ENCODE measurements at regions not wholly inside any gene's neighbourhood (a gene's known extent, or its start where the extent isn't known, plus 50 kb on each side); places are given as distances from the start of the nearest gene placed in this dataset.
"Not testable (repeated sequence)": the region's sequence is repeated elsewhere in the genome, so short reads cannot be mapped to it uniquely, and the experiment has no call there.

DNA sequence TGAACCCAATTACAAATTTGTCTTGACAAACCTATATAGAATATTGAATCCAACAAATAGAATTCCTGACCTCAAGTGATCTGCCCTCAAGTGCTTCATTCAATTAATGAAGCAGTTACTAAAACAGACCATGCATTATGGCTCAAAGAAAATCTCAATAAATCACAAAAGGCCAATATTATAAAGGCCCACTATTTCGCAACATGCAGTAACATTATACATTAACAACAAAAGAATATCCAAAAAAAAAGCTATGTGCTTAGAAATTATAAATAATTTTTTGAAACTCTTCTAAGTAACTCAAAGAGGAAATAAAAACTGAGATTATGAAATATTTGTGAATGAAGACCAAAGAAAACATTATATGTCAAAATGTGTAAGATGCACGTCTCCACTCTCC lies 177.7 kb downstream of the ZNF674 start:
- no peak for DNase-seq (ENCODE audit: low read depth in 2 of 2, low spot score in 1 of 2)

DNA sequence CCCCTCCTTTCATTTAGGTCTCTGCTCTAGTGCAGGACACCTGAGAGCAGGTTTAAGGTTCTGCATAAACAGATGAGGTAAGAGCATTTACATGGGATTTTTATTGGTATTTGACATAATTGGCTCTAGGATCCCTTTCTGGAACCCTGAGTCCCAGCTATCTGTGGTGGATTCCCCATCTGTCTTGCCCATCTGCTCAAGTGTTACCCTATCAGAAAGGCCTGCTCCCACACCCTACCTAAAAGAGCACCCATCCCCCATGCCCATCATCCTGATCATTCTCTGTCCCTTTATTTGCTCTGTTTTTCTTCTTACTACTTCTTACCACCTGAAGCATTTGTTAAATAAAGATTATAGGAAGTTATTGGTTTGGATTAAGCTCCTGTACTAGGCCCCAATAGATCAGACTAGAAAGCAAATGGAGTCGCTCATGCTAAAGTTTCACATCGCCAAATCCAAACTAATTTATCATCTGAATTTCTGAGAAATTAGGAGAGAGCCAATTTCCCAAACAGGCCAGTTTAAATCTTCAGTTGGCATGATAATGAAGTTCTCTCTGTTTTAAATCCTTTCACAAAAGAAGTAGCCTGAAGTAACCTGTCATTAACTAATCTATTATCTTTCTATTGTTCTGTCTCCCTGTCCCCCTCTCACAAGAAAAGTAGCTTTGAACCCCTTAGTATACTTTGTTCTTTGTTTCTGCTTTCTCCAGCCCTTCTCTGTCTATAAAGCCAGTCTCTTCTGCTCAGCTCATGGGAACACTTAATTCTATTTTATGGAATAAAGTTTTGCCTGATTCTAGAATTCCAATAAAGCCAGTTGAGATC lies 178.6 kb downstream of the ZNF674 start:
- no peak for DNase-seq (ENCODE audit: low read depth in 2 of 2, low spot score in 1 of 2)

DNA sequence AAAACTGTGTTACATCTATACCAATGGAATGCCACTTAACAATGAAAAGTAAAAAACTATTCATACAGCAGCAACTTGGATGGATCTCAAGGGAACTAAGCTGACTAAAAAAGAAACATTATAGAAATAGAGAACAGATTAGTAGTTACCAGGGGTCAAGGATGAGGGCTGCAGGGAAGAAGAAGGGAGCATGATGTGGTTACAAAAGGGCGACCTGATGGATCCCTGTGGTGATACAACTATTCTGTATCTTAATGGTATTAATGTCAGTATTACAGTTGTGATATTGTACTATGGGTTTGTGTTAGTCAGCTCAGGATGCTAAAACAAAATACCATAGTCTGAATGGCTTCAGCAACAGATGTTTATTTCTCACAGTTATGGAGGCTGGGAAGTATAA lies 190.7 kb downstream of the ZNF674 start:
- DNase-seq (ENCODE audit: low read depth in 2 of 2, low spot score in 1 of 2) = no peak

DNA sequence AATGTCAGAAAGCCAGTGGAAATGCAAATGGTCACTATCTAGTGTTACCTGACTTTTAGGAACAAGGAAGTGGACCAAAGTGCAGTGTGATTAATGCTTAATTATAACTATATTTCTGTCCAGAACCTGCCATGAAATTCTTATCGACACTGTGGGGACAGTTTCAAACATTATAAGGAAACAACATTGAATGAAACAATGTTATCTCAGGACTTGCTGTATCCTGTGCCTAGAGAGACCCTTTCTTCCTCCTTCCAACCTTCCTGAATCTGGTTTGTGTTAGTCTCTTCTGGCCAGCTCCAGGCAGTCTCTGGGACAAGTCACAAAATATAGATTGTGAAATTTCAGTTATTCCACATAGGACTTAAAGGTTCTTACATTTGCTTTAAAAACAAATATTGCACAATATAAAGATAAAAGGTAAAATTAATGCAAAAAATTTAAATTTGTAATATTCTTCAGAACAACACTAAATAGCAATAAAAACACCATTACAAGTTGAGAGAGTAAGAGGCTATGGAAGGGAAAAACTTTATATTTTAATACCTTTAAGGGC lies 203.4 kb downstream of the ZNF674 start:
- no peak for DNase-seq (ENCODE audit: low read depth in 2 of 2, low spot score in 1 of 2)

DNA sequence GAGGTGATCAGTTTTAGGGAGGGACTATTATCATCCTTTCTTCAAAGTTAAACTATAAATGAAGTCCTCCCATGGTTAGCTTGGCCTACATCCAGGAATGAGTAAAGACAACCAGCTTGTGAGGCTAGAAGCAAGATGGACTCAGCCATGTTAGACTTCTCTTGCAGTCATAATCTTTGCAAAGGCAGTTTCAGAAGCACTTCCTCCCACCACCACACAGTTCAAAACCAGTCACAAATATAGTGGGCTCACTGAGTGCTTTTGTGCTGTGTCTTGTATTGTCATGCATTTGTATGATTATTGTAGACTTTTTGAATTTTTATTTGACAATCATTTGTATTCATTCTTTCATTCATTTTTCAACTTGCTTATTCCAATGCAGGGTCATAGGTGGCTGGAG lies 204.5 kb downstream of the ZNF674 start:
- no peak for DNase-seq (ENCODE audit: low read depth in 2 of 2, low spot score in 1 of 2)

DNA sequence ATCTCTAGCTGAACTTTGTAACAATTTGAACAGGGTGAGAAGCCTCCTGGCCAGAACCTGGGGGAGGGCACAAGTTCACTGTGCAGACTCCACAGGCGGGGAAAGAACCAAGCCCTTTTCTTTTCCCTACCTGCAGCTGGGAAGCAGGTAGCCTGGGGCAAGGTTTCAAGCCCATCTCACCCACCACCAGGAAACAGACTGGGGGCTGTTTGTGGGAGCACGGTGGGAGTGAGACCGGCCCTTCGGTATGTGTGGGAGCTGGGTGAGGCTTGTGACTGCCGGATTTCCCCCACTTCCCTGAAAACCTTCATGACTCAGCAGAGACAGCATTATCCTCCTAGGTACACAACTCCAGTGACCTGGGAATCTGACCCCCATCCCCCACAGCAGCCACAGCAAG lies 211.7 kb downstream of the ZNF674 start:
- DNase-seq (ENCODE audit: low read depth in 2 of 2, low spot score in 1 of 2) = no peak

DNA sequence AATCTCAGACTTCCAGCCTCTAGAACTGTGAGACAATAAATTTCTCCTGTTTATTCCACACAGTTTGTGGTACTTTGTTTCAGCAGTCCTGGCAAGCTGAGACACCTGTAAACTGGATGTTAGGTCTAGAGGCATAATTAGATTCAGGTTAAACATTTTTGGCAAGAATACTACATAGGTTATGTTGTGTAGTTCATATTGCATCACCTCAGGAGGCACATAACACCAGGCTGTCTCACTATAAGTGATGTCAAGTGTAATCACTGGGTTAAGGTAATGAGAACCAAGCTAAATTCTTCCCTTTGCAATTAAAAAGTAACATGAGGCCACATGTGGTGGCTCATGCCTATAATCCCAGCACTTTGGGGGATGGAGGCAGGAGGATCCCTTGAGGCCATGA lies 214.2 kb downstream of the ZNF674 start:
- DNase-seq (ENCODE audit: low read depth in 2 of 2, low spot score in 1 of 2) = no peak

DNA sequence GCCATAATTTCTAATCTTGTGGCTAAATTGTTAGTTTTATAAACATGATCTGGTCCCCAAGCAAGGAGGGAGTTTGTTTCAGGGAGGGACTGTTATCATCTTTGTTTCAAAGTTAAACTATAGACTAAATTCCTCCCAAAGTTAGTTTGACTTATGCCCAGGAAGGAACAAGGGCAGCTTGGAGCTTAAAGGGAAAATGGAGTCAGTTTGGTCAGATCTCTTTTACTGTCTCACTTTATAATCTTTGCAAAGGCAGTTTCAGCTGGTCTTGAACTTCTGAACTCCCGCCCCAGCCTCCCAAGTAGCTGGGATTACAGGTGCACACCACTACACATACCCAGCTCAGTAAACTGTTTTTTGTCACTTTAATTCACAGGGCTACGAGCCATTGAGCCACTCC lies 214.7 kb downstream of the ZNF674 start:
- DNase-seq (ENCODE audit: low read depth in 2 of 2, low spot score in 1 of 2) = no peak

DNA sequence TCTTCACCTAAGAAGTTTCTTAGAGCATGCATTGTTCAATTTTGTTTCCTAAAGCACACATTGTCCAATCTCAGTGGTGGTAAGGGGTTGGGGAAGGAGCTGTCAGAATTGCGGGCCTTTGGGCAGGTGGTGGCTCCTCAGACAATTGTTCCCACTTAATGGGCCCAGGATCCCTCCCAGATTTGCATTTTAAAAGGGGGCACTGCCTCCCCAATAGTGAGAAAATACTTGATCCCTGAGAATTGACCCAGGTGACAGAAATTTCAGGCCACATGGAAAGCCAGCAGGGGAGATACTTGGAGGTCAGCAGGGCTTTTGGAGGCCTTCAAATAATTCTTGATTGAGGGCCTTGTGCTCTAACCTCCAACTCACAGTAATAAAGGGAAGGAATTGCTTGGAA lies 217.1 kb downstream of the ZNF674 start:
- DNase-seq (ENCODE audit: low read depth in 2 of 2, low spot score in 1 of 2) = no peak

DNA sequence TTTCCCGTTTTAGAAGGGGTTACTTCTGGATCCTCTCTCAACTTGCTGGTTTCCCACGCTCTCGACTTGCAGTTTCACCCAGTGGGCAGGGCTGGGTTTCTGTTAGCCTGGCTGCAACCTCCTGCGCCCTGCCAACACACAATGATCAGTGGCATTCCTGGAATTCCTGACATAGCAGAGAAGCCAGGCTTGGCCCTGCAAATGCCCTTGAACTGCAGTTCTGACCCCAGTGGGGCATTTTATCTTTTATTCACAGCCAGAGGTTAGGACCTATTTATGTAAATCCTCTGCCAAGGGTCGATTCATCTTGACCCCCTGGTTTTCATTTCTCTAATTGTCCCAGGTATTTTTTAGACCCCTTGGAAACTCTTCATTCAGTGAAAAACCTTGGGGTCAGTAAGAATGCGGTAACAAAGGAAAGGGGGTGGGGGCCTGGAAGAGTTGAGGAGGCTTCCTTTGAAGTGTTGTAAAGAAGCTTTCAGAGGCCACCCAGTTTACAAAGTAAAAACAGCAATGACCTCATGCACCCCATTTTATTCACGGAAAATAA lies 217.6 kb downstream of the ZNF674 start:
- no peak for DNase-seq (ENCODE audit: low read depth in 2 of 2, low spot score in 1 of 2)

DNA sequence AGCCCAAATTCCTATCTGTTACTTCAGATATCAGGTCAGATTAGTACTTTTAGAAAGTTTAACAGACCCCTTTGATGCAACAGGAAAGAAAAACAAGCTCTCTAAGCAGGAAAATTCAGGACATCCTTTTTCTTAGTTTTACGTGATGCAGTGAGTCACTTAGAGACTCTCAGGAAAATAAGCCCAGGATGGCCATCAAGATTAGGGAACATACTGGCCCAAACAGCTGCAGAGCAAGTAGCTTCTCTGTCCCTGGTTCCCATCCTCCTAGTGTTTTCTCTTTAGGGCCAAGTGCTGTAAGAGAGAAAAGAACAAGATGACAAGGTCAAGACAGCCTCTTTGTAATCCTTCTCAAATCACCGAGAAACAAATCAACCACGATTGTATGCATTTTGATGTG lies 219.1 kb downstream of the ZNF674 start:
- DNase-seq (ENCODE audit: low read depth in 2 of 2, low spot score in 1 of 2) = no peak

DNA sequence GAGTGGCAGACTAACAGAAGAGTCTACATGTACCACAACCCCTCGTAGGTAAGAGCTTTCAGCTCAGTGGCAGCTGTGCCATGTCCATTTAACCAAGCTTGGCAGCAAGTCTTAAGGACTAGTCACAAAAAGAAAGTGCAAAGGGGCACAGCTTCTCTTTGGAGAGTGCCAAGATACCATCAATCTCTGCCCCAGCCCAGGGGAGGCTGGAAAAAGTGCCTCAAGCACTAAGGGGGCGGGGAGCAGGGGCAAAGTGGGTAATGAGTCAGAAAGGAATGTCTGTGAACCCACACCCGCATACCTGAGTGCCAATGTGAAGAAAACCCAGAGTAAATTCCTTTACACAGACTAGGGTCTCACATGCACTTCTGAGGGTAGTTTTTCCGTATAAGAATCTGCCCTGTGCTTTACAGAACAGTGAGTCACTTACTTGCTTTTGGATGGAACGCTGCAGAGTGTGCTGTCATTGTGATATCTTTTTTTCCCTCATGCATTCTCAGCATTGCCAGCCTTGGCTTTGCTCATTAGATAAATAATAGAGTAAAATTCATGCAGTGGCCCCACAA lies 219.8 kb downstream of the ZNF674 start:
- peak in 1 of 2 donors; percentile 7 for DNase-seq (ENCODE audit: low read depth in 2 of 2, low spot score in 1 of 2)

DNA sequence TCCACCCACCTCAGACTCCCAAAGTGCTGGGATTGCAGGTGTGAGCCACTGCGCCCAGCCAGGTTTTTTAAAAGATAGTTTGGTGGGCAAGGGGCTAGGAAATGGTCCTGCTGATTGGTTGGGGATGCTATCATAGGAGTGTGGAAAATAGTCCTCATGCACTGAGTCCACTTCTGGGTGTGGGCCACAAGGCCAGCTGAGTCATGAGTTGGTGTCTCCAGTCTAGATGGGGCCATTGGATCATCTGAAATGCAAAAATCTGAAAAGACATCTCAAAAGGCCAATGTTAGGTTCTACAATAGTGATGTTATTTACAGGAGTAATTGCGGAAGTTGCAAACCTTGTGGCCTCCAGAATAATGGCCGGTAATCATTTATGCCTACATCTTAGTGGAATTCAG lies 221.1 kb downstream of the ZNF674 start:
- DNase-seq (ENCODE audit: low read depth in 2 of 2, low spot score in 1 of 2) = no peak

DNA sequence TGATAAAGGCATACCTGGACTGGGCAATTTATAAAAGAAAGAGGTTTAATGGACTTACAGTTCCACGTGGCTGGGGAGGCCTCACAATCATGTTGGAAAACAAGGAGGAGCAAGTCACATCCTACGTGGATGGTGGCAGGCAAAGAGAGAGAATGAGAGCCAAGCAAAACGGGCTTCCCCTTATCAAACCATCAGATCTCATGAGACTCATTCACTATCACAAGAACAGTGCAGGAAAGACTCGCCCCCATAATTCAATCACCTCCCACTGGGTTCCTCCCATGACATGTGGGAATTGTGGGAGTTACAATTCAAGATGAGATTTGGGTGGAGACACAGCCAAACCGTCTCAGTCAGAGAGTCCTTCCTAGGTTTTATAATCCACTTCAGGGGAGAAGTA lies 222.3 kb downstream of the ZNF674 start:
- DNase-seq (ENCODE audit: low read depth in 2 of 2, low spot score in 1 of 2) = not testable (repeated sequence)

DNA sequence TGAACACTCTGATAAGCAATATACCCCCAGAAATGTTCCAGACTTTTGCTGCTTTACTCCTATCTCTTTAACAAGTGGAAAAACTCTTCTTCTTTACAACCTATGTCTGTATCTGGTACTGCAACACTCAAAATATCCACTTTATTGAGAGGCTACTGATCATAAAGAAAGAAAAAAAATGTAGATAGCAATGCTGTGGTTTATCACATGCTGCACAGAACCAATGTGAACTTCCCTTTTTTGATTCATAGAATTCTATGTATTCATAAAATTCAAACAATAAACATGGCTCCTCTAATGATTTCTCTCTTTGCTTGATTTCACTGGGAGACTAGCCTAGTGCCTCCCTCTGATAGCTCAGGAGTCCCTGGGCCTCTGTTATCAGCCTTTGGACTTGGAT lies 223.5 kb downstream of the ZNF674 start:
- no peak for DNase-seq (ENCODE audit: low read depth in 2 of 2, low spot score in 1 of 2)

DNA sequence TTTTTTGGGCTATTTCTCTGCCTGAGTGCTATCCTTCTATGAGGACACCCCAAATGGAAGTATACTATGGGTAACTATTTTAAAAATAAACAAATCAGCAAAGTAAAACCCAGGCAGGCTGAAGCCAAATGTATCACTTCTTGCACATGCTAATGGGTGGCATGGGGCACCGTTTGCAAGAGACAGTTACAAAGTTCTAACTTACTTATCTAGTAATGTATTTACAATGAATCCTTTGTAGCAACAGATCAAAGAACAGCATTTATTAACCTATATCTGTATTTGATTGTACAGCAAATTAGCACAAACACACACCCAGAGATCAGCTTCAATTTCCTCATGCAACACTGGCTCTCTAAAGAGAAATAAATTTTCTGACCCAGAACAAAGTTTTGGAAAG lies 225.5 kb downstream of the ZNF674 start:
- DNase-seq (ENCODE audit: low read depth in 2 of 2, low spot score in 1 of 2) = no peak

DNA sequence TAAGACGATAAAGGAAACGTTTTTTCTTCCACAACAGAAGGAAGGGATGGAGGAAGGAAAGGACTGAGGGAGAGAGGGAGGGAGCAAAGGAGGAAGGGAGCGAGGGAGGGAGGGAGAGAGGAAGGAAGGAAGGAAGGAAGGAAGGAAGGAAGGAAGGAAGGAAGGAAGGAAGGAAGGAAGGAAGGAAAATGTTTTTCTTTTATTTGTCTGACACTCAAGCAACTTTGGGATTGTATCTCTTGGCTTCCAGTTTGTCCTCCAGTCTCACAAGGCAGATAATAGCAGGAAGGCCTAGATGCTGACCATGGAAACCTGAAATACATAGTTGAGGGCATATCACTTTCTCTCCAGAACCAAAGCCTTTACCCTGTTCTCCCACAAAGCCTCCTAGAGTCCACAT lies 226.7 kb downstream of the ZNF674 start:
- no peak for DNase-seq (ENCODE audit: low read depth in 2 of 2, low spot score in 1 of 2)

DNA sequence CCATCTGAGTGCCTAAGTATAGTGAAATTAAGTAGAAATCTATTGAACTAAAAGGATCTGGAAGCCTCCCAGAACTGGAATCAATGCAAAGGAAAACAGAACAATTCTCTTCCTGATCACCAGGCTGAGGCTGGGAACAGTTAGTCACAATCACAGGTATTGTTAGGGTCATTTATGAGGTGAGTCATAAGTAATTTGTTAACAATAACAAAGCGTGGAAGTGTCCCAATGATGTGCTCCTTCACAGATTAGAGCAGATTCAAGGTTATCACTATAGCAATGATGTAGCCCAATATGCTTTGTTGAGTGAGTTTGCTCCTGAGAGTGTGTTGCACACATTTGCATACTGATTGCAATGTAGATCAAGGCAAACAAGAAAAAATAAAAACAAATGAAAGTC lies 228.1 kb downstream of the ZNF674 start:
- no peak for DNase-seq (ENCODE audit: low read depth in 2 of 2, low spot score in 1 of 2)

DNA sequence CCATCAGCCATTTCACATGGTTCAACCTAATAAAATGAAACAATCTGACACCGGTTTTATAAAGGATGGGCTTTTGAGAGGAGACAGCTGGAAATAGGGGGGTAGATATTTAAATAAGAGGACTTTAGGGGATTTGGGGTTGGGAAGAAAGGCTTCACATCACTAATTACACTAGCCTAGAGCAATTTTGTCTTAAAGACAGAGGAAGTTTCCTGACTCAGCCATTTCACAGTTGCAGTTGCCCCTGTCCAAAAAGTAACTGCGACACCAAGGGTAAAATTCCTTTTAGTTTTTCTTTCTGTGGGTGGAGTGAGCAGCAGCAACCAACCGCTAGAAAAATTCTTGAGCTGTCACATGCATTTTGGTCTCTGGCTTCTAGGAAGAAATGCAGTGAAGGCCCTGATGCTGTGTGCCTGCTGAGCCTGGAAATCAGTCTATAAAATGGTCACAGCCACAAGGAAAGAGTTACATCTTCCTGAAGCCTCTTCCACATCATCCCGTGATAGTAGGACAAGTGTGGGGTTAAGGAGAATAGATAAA lies 233.6 kb downstream of the ZNF674 start:
- no peak for DNase-seq (ENCODE audit: low read depth in 2 of 2, low spot score in 1 of 2)

DNA sequence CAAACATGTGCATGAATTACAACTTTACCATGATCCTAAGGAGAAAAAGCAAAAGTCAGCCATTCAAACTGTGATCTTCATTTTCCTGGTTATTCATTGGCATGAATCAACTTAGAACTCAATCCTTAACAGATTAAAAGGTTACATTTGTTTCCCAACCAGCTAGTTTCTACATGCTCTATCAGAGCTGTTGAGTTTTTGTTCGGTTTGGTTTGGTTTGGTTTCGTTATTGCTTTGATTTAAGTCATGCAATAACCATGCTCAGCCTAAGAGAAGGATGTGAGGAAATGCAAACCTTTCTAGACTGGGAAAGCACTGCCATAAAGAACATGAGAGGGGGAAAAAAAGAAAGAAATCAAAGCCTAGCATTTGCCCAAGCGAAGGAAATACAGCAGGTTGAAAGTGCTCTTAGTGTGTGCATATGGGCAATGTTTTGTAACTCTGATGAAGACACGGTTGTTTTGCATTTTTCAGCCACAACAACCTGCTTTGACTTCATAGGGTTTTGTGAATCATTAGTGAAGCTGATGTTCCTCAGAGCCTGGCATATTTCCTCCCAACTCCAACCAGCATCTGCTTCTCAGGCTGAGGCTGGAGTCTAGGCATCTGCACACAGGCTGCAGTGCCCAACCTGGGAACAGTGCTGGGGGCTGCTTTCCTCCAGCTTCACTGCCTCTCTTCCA lies 234.3 kb downstream of the ZNF674 start:
- no peak for DNase-seq (ENCODE audit: low read depth in 2 of 2, low spot score in 1 of 2)

DNA sequence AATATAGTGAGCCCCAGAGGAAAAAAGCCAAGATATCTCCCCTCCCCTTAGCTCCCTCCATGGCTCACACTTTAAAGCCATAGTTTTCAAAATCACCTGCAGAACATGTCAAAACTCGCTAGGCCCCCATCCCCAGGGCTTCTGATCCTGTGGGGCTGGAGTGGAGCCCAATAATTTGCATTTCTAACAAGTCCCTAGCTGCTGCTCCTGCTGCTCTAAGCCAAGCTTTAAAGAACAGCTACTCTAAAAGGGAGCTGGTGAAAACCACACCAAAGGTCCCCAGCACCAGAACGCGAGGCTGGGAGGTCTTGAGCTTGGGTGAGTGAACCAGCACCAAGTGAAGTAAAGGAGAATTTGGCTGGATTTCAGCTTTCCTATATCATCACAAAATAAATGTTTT lies 237.1 kb downstream of the ZNF674 start:
- no peak for DNase-seq (ENCODE audit: low read depth in 2 of 2, low spot score in 1 of 2)

DNA sequence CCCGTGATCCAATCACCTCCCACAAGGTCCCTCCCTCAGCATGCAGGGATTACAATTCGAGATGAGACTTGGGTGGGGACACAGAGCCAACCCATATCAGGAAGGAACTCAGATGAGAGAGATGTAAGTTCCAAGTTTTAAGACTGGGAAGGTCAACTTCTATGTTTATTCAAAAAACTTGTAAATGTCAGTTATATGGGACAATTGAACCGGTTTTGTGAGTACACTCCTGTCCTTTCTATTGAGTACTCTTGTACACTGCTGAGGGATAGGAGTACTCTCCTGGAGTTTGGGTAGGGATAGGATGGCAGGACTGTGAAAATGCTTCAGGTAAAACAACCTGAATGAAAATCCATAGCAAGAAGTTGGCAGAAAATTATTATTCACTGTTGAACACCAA lies 239.1 kb downstream of the ZNF674 start:
- DNase-seq (ENCODE audit: low read depth in 2 of 2, low spot score in 1 of 2) = no peak

Data from stimulated activated CD8-positive, alpha-beta memory T cell treated with anti-CD3 and anti-CD28 coated beads, Interleukin-4, amount 100 ng/mL, for 1 hour (primary cell).